A673 (cell line): ENCODE measurements at regions not wholly inside any gene's neighbourhood (a gene's known extent, or its start where the extent isn't known, plus 50 kb on each side); places are given as distances from the start of the nearest gene placed in this dataset.

ENCODE experiments used
- BruUV-seq: library from RNA; stranded (reverse); fragments of 400-500 nt; replicated peaks from 2 replicates; lab custom pipeline; 2021; lab: Mats Ljungman, UMichigan
- CTCF ChIA-PET: fragments of 300-600 bp; sonication (Branson Sonifier 250); formaldehyde crosslinking; loops from one replicate; lab custom pipeline; 2022; ENCODE audit warnings: antibody characterized with exemption; lab: Charles Lee
- POLR2A ChIA-PET: fragments of 300-600 bp; sonication (Branson Sonifier 250); formaldehyde crosslinking; loops from one replicate; lab custom pipeline; 2022; ENCODE audit warnings: antibody characterized with exemption; ENCODE audit not compliant: low non-redundant PET; lab: Charles Lee
- DNase-seq: peaks from one replicate; pipeline ENCODE4 v3.0.0-alpha.2; 2015; ENCODE audit warnings: low spot score
- H3K27ac ChIP-seq: fragments of 200-600 bp; sonication (generic); 2 replicates; pipeline ENCODE4 v1.5.1; 2016; ENCODE audit warnings: mixed run types, low read depth, mild to moderate bottlenecking, mixed read lengths, antibody characterized with exemption, low read length; ENCODE audit not compliant: poor library complexity, severe bottlenecking
- H3K27me3 ChIP-seq: fragments of 200-600 bp; sonication (generic); replicated peaks from 2 replicates; pipeline ENCODE4 v1.6.1; 2017; ENCODE audit warnings: mixed run types, low read depth, mild to moderate bottlenecking, mixed read lengths, antibody characterized with exemption, low read length; ENCODE audit not compliant: insufficient read depth, poor library complexity
- H3K36me3 ChIP-seq: fragments of 200-600 bp; sonication (generic); 2 replicates; pipeline ENCODE4 v1.6.1; 2016; ENCODE audit warnings: mixed run types, mild to moderate bottlenecking, mixed read lengths, antibody characterized with exemption, low read length; ENCODE audit not compliant: insufficient read depth, poor library complexity, severe bottlenecking
- H3K4me1 ChIP-seq: fragments of 200-600 bp; sonication (generic); 2 replicates; pipeline ENCODE4 v1.6.1; 2017; ENCODE audit warnings: mixed run types, mild to moderate bottlenecking, mixed read lengths, antibody characterized with exemption, low read length; ENCODE audit not compliant: insufficient read depth, poor library complexity, severe bottlenecking
- H3K4me3 ChIP-seq: fragments of 200-600 bp; sonication (generic); 2 replicates; pipeline ENCODE4 v1.5.1; 2016; ENCODE audit warnings: low read depth, mixed run types, mild to moderate bottlenecking, mixed read lengths, low read length; ENCODE audit not compliant: poor library complexity, severe bottlenecking
- H3K9me3 ChIP-seq: fragments of 200-600 bp; sonication (generic); 2 replicates; pipeline ENCODE4 v1.6.1; 2016; ENCODE audit warnings: mixed run types, low read depth, mild to moderate bottlenecking, mixed read lengths, antibody characterized with exemption, low read length; ENCODE audit not compliant: poor library complexity, severe bottlenecking
- CTCF ChIP-seq: fragments of 300-800, 200-600 bp; sonication (generic); conservative IDR thresholded peaks from 2 replicates; pipeline ENCODE4 v1.5.1; 2017; ENCODE audit warnings: low read depth, mild to moderate bottlenecking, antibody characterized with exemption, low read length, moderate library complexity, mixed read lengths
- EZH2 ChIP-seq: fragments of 200-600 bp; sonication (generic); IDR thresholded peaks from 2 replicates; pipeline ENCODE4 v1.6.1; 2017; ENCODE audit warnings: borderline replicate concordance, low read depth, mild to moderate bottlenecking, mixed read lengths, antibody characterized with exemption, low read length; ENCODE audit not compliant: poor library complexity, severe bottlenecking
- intact Hi-C: fragments of 100-400 bp; cut with micrococcal nuclease; formaldehyde crosslinking; loops from one replicate; pipeline ENCODE4 v1.10.0; 2022; ENCODE audit not compliant: unreplicated experiment

- no peaks in the 10 kb centered on the region for H3K27me3 ChIP-seq
- TF ChIP-seq CTCF (no peak), EZH2 (no peak)
- H3K9me3 ChIP-seq, result no peaks in the 10 kb centered on the region
- DNase-seq, result no peak
- no peaks in the 10 kb centered on the region for H3K4me1 ChIP-seq
- H3K27ac ChIP-seq, result no peak overlapping the region
- BruUV-seq, result no TSS peak
- ChIA-PET CTCF (no interaction called here), POLR2A (no interaction called here)
- no peak overlapping the region for H3K4me3 ChIP-seq
- no peaks in the 10 kb centered on the region for H3K36me3 ChIP-seq
- intact Hi-C loops, result no loop called here
Measured at GRCh38 chr1:185409763-185410528, 92.9 kb upstream of the IVNS1ABP start.

- no TSS peak for BruUV-seq
- H3K9me3 ChIP-seq, result no peaks in the 10 kb centered on the region
- no peak overlapping the region for H3K4me3 ChIP-seq
- CTCF ChIA-PET, result no interaction called here
- H3K36me3 ChIP-seq, result no peaks in the 10 kb centered on the region
- no peak for TF ChIP-seq CTCF
- no peak for TF ChIP-seq EZH2
- no peak for DNase-seq
- H3K27ac ChIP-seq, result no peak overlapping the region
- H3K27me3 ChIP-seq, result no peaks in the 10 kb centered on the region
- no peaks in the 10 kb centered on the region for H3K4me1 ChIP-seq
- intact Hi-C loops, result no loop called here
- POLR2A ChIA-PET, result no interaction called here
Measured at GRCh38 chr1:185409345-185409744, 92.3 kb upstream of the IVNS1ABP start.

- Histone ChIP-seq H3K36me3 (no peaks in the 10 kb centered on the region), H3K9me3 (no peaks in the 10 kb centered on the region), H3K27me3 (no peaks in the 10 kb centered on the region), H3K4me1 (no peaks in the 10 kb centered on the region), H3K4me3 (no peak overlapping the region), H3K27ac (no peak overlapping the region)
- no peak for DNase-seq
- no TSS peak for BruUV-seq
- TF ChIP-seq CTCF, result no peak
- TF ChIP-seq EZH2, result no peak
- POLR2A ChIA-PET, result no interaction called here
- intact Hi-C loops, result no loop called here
- CTCF ChIA-PET, result no interaction called here
Measured at GRCh38 chr1:185408700-185409270, 91.7 kb upstream of the IVNS1ABP start.
